Endothelial cell of umbilical vein (primary cell): ENCODE measurements at regions not wholly inside any gene's neighbourhood (a gene's known extent, or its start where the extent isn't known, plus 50 kb on each side); places are given as distances from the start of the nearest gene placed in this dataset.

Experiments used
- BruUV-seq: library from RNA; stranded (reverse); fragments of 400-500 nt; replicated peaks from 2 replicates; lab custom pipeline; 2021; lab: Mats Ljungman, UMichigan
- CTCF ChIA-PET: fragments of 300-600, 350-600 bp; sonication (Branson Sonifier 250); formaldehyde crosslinking; loops from one replicate; lab custom pipeline; 2021; ENCODE audit warnings: antibody characterized with exemption, inconsistent platforms; lab: Charles Lee
- POLR2A ChIA-PET: fragments of 300-600, 350-600 bp; sonication (Branson Sonifier 250); formaldehyde crosslinking; loops from one replicate; lab custom pipeline; 2021; ENCODE audit warnings: antibody characterized with exemption, inconsistent platforms; lab: Charles Lee
- DNase-seq: peaks from one replicate; pipeline ENCODE4 v3.0.0-alpha.2; 2011; ENCODE audit warnings: low read depth, low spot score
- FAIRE-seq: peaks from 2 replicates; lab custom pipeline; 2011; peaks lifted over from hg19 to GRCh38; lab: Jason Lieb, UNC
- H2AFZ ChIP-seq: 2 replicates; pipeline ENCODE4 v1.6.0; 2012; ENCODE audit warnings: low read depth, low read length, control low read depth, inconsistent platforms
- H3K27ac ChIP-seq: 2 replicates; pipeline ENCODE4 v1.5.1; 2011; ENCODE audit warnings: low read depth, mild to moderate bottlenecking, control low read depth, low read length, moderate library complexity; ENCODE audit not compliant: insufficient read depth
- H3K27me3 ChIP-seq, 2 experiments: 2 replicates each; pipeline versions ENCODE4 v1.6.0 to v1.6.1; 2011; ENCODE audit warnings: low read length in 2 of 2, mixed read lengths in 1 of 2; ENCODE audit not compliant: control insufficient read depth in 2 of 2, insufficient read depth in 2 of 2
- H3K36me3 ChIP-seq, 2 experiments: 2 replicates in 1 of 2; 3 replicates in 1 of 2; pipeline ENCODE4 v1.5.1; 2011; ENCODE audit warnings: low read length in 2 of 2, mild to moderate bottlenecking in 1 of 2, moderate library complexity in 1 of 2; ENCODE audit not compliant: control insufficient read depth in 2 of 2, insufficient read depth in 2 of 2; ENCODE audit errors: extremely low read depth in 1 of 2
- H3K4me1 ChIP-seq: 3 replicates; pipeline ENCODE4 v1.5.1; 2011; ENCODE audit warnings: mild to moderate bottlenecking, low read length; ENCODE audit not compliant: control insufficient read depth, insufficient read depth; ENCODE audit errors: extremely low read depth
- H3K4me2 ChIP-seq: 2 replicates; pipeline ENCODE4 v1.6.1; 2011; ENCODE audit warnings: low read length, control low read depth, mixed read lengths; ENCODE audit not compliant: insufficient read depth
- H3K4me3 ChIP-seq, 3 experiments: fragments of 200-600 bp in 1 of 3; sonication (generic), shearing (Covaris generic) in 1 of 3; replicated peaks in 1 of 3; 2 replicates each; pipeline ENCODE4 v1.5.1; 2011 to 2016; ENCODE audit warnings: control low read depth in 3 of 3, low read length in 3 of 3, mild to moderate bottlenecking in 2 of 3, inconsistent platforms in 1 of 3, low read depth in 1 of 3, moderate library complexity in 1 of 3; ENCODE audit not compliant: insufficient read depth in 1 of 3
- H3K79me2 ChIP-seq: 2 replicates; pipeline ENCODE4 v1.6.0; 2012; ENCODE audit warnings: low read length, inconsistent platforms; ENCODE audit not compliant: control insufficient read depth, insufficient read depth
- H3K9ac ChIP-seq: replicated peaks from 2 replicates; pipeline ENCODE3; 2011; ENCODE audit warnings: low read length, control low read depth; ENCODE audit not compliant: insufficient read depth; ENCODE audit errors: extremely low read depth
- H3K9me1 ChIP-seq: replicated peaks from 3 replicates; pipeline ENCODE4 v1.6.0; 2011; ENCODE audit warnings: mild to moderate bottlenecking, low read length; ENCODE audit not compliant: control insufficient read depth, insufficient read depth; ENCODE audit errors: extremely low read depth
- H3K9me3 ChIP-seq: replicated peaks from 2 replicates; pipeline ENCODE4 v1.5.1; 2012; ENCODE audit warnings: low read length, inconsistent platforms; ENCODE audit not compliant: control insufficient read depth, insufficient read depth
- H4K20me1 ChIP-seq: replicated peaks from 2 replicates; pipeline ENCODE3; 2011; ENCODE audit warnings: mild to moderate bottlenecking, low read length; ENCODE audit not compliant: control insufficient read depth, insufficient read depth; ENCODE audit errors: extremely low read depth
- CTCF ChIP-seq, 2 donors: IDR thresholded peaks; 1 replicate in 1 of 2; 2 replicates in 1 of 2; pipeline ENCODE4 v1.5.1; 2011; ENCODE audit warnings: low read length in 2 of 2, mild to moderate bottlenecking in 2 of 2, moderate library complexity in 2 of 2, control low read depth in 1 of 2, inconsistent platforms in 1 of 2, low read depth in 1 of 2; ENCODE audit not compliant: insufficient read depth in 1 of 2; ENCODE audit errors: extremely low read depth in 1 of 2
- EZH2 ChIP-seq: IDR thresholded peaks from 2 replicates; pipeline ENCODE4 v1.6.1; 2012; ENCODE audit warnings: borderline replicate concordance, low read depth, mild to moderate bottlenecking, moderate library complexity, low read length, inconsistent platforms; ENCODE audit not compliant: severe bottlenecking
- FOS ChIP-seq: IDR thresholded peaks from 2 replicates; pipeline ENCODE4 v1.6.1; 2011; ENCODE audit warnings: mild to moderate bottlenecking, low read length, moderate library complexity, borderline replicate concordance; ENCODE audit not compliant: insufficient read depth
- GATA2 ChIP-seq: IDR thresholded peaks from 2 replicates; pipeline ENCODE4 v1.7.0; 2011; ENCODE audit warnings: low read depth, mild to moderate bottlenecking, moderate library complexity, mixed read lengths, low read length; ENCODE audit not compliant: insufficient read length, insufficient read depth
- JUN ChIP-seq: IDR thresholded peaks from 2 replicates; pipeline ENCODE4 v1.6.1; 2011; ENCODE audit warnings: borderline replicate concordance, low read depth; ENCODE audit not compliant: insufficient read length, insufficient read depth
- MYC ChIP-seq: IDR thresholded peaks from one replicate; pipeline ENCODE4 v1.6.1; 2011; ENCODE audit warnings: mild to moderate bottlenecking, low read depth, low read length
- POLR2A ChIP-seq: IDR thresholded peaks from 2 replicates; pipeline ENCODE4 v1.6.1; 2012; ENCODE audit warnings: low read depth, mild to moderate bottlenecking, control low read depth, low read length
- POLR2AphosphoS5 ChIP-seq: IDR thresholded peaks from 2 replicates; pipeline ENCODE4 v1.6.1; 2012; ENCODE audit warnings: low read depth, mild to moderate bottlenecking, control low read depth, low read length, moderate library complexity; ENCODE audit not compliant: insufficient read depth
- dilution Hi-C: fragments of 300-500 bp; cut with MboI; formaldehyde crosslinking; loops from one replicate; pipeline ENCODE4 v1.15.0; 2019; ENCODE audit warnings: low sequenced_read_pairs; ENCODE audit not compliant: extremely low pct_ligation_motif_present
- intact Hi-C: fragments of 100-400 bp; cut with micrococcal nuclease; formaldehyde crosslinking; loops from one replicate; pipeline ENCODE4 v1.10.0; 2022
- TF ChIP-seq, protein P1 (sequence below): IDR thresholded peaks from 2 replicates; pipeline ENCODE4 v1.6.1; 2011; ENCODE audit not compliant: insufficient read depth, insufficient read length

GRCh38 chr20:48039514-48039913 is 254.2 kb upstream of the SULF2 start:
- H3K9me3 ChIP-seq, result no peaks in the 10 kb centered on the region
- H3K9ac ChIP-seq, result no peak overlapping the region
- DNase-seq (no peak), FAIRE-seq (no peak)
- H3K9me1 ChIP-seq, result no peaks in the 10 kb centered on the region
- TF ChIP-seq CTCF (IDR thresholded peaks at IDR 0.05; ENCODE audit: extremely low read depth in 1 of 2, insufficient read depth in 1 of 2, low read depth in 1 of 2, low read length in 2 of 2) (no peak), EZH2 (no peak), FOS (no peak), POLR2AphosphoS5 (no peak), POLR2A (no peak), GATA2 (no peak), JUN (no peak), MYC (no peak)
- TF ChIP-seq, protein P1, sequence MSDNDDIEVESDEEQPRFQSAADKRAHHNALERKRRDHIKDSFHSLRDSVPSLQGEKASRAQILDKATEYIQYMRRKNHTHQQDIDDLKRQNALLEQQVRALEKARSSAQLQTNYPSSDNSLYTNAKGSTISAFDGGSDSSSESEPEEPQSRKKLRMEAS, result no peak
- ChIA-PET POLR2A (no interaction called here), CTCF (no interaction called here)
- no TSS peak for BruUV-seq
- H3K4me2 ChIP-seq, result no peak overlapping the region
- no peak overlapping the region for H3K4me3 ChIP-seq
- no peak overlapping the region for H3K27ac ChIP-seq
- no peaks in the 10 kb centered on the region for H3K4me1 ChIP-seq
- no peaks in the 10 kb centered on the region for H3K79me2 ChIP-seq
- H3K27me3 ChIP-seq, result no peaks in the 10 kb centered on the region
- no peak overlapping the region for H2AFZ ChIP-seq
- H4K20me1 ChIP-seq, result no peaks in the 10 kb centered on the region
- H3K36me3 ChIP-seq, result no peaks in the 10 kb centered on the region
- dilution Hi-C loops (no loop called here), intact Hi-C loops (no loop called here)
